HG03354 (cell line): ENCODE measurements at regions not wholly inside any gene's neighbourhood (a gene's known extent, or its start where the extent isn't known, plus 50 kb on each side); places are given as distances from the start of the nearest gene placed in this dataset.
"Not testable (repeated sequence)": the region's sequence is repeated elsewhere in the genome, so short reads cannot be mapped to it uniquely, and the experiment has no call there.

Experiments
- ATAC-seq: cut with Tn5 transposase; IDR thresholded peaks from one replicate; pipeline ENCODE4 v1.9.1; 2021; ENCODE audit warnings: mild to moderate bottlenecking; ENCODE audit not compliant: unreplicated experiment, poor library complexity, severe bottlenecking

GRCh38 chr5:21615195-21615765 lies 1237.9 kb downstream of the CDH12 start:
- no peak for ATAC-seq

- ATAC-seq: no peak
Measured at GRCh38 chr5:21613971-21614488, 1239.1 kb downstream of the CDH12 start.

DNA sequence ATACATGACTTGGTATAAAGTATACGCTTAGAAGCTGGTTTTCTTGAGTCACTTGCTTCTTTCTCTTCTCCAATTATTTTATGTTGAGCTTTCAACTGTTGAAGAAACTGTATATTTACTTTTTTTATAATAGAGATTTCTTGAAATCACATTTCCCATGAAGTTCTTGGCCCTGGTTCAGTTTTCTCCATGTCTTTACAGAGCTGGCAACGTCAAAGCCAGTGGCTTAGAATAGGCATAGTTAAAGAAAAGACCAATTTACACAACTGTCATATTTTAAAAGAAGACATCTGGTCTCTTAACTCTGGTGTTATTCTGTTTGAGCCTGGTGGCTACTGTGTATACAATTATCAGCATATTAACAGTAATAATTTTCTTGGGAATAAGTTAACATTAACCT lies 1249.3 kb downstream of the CDH12 start:
- ATAC-seq: no peak

DNA sequence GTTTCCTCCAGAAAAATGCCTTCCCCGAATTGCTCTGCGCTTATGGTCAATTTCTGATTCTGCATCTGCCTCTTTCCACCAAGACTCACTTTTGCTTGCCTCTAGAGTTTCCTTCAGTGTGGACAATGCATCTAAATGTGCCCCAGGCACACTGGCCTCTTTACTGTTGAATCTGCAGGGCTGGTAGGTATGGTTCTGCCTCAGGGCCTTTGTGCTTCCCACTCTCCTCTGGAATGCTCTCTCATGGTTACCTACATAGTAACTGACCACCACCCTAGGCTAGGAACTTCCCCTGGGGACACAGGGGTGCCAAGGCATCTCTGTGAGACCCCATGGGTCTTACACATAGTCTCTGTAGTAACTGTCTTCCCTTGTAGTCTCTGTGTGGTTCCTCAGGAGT lies 1258.6 kb downstream of the CDH12 start:
- no peak for ATAC-seq

DNA sequence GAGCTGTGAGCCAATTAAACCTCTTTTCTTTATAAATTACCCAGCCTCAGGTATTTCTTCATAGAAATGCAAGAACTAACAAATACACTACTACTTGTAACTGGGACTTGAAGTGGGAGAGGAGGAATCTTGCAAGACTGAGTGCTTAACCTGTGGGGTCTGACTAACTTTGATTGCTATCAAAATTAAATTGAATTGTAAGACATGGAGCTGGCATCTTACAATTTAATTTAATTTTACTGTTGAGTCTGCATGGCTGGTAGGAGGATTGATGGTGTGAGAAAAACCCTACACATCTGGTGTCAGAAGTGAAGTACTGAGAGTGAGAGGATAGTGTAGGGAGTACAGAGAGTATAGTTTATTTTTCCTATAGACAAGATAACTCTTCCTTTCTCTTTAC lies 1259.9 kb downstream of the CDH12 start:
- no peak for ATAC-seq

GRCh38 chr5:21581508-21581907 lies 1271.6 kb downstream of the CDH12 start:
- ATAC-seq: no peak

DNA sequence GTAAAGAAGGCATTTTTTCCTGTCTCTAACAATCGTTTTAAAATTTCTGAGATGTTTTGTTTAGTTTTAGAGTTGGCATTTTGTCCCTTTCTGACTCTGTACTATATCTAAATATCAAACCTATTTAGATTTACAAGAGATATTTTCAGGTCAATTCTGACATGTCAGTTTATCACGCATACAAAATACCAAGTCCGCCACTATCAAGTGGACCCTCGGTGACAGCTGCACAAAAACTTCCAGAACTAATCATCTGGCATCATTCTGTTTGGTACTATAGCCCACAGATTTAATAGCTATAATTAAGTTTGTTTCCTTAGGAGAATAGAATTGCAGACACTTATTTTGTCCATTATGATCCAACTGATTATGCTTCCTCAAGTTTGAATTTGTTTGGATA lies 1278.2 kb downstream of the CDH12 start:
- ATAC-seq: no peak

GRCh38 chr5:21574438-21574837 lies 1278.7 kb downstream of the CDH12 start:
- ATAC-seq: no peak

DNA sequence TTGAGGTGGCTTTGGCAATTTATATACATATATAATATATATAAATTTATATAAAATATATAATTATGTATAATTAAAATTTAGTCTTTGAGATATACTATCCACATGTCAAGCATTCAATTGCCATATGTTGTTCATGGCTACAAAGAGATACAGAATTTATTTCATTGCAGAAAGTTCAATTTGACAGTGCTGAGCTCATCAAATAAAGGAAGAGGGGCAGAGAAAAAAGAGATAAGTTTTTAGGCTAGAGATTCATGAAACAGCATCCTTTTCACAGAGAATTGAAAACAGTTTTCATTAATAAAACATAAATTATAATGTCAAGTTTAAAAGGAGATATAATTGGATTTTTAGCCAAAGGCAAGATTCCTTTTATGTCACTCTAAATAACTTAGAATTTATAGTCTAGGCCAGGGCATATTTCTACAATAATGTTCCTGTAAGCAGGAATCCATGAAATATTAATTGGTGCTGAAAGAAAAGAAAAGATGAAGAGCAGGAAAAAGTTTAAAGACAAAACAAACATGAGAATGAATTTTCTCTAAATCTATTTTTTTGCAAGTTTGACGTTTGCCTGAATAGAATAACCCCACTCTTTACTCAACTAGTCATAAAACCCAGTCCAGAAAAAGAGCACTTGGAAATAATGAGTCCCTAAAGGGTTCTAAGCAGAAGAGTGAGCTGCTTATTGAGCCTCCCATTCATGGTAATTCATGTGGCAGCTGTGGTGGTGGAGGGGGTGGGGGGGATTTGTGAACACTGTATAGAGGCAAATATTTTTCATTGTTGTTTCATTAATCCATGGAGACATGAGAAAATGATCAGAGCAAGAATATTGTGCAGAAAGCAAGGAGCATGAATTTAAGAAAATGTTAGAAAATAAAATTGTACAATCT lies 1279.5 kb downstream of the CDH12 start:
- ATAC-seq: no peak

DNA sequence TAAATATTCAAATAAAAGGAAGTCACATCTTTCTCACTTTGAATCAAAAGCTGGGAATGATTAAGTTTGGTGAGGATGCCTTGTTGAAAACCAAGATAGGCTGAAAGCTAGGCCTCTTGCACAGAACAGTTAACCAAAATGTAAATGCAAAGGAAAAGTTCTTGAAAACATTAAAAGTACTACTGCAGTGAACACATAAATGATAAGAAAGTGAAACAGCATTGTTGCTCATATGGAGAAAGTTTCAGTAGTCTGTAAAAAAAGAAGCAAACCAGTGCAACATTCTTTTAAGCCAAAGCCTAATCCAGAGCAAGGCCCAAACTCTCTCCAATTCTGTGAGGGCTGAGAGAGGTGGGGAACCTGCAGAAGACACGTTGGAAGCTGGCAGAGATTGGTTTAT lies 1281.9 kb downstream of the CDH12 start:
- ATAC-seq: not testable (repeated sequence)

GRCh38 chr5:21559109-21559508 lies 1294.0 kb downstream of the CDH12 start:
- not testable (repeated sequence) for ATAC-seq

DNA sequence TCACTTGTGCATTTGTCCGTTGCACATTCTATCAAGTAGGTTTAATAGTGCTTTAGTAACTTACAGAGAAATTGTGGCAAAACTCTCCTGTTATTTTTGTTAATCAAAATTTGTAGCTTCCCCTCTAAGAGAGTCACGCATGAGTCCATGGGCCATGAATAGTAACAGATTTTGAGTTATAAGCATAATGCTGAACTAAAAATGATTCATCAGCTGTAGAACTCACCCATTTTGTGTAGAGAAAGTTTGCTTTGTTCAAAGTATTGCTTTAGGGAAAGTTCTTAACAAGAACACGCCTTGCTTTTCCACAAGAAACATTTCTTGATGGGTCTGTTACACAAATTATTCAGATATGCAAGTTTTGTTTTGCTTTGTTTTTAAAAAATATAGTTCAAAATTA lies 1300.9 kb downstream of the CDH12 start:
- ATAC-seq: not testable (repeated sequence)

GRCh38 chr5:21550916-21551315 lies 1302.2 kb downstream of the CDH12 start:
- ATAC-seq: not testable (repeated sequence)

- ATAC-seq: not testable (repeated sequence)
Measured at GRCh38 chr5:21547656-21548055, 1305.5 kb downstream of the CDH12 start.

DNA sequence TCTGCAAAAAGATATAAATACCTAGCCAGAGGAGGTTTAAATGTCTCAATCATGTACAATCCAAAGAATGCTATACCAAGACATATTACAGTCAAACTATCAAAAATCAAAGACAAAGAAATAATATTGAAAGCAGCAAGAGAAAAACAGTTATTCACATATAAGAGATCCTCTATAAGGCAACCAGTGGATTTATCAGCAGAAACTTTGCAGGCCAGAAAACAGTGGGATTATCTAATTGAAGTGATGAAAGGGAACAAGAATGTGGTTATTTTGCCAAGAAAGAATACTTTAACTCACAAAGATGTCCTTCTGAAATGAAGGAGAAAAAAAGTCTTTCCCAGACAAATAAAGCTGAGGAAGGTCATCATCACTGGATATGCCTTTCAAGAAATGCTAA lies 1318.0 kb downstream of the CDH12 start:
- ATAC-seq: not testable (repeated sequence)

GRCh38 chr5:21521157-21521556 lies 1332.0 kb downstream of the CDH12 start:
- not testable (repeated sequence) for ATAC-seq

DNA sequence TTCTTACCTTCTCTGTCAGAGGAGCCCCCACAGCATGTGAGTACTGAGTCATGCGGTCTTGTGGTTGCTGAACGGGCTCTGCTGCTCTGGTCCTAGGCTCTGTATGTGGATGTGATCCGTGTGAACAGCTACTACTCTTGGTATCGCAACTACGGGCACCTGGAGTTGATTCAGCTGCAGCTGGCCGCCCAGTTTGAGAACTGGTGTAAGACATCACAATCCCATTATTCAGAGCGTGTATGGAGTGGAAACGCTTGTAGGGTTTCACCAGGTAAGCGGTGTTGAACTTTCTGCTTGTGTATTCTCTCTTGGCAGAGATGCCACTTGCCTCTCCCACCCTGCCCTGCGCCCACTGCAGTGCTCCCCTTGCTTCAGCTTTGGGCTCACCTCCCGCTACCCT lies 1356.2 kb downstream of the CDH12 start:
- not testable (repeated sequence) for ATAC-seq

DNA sequence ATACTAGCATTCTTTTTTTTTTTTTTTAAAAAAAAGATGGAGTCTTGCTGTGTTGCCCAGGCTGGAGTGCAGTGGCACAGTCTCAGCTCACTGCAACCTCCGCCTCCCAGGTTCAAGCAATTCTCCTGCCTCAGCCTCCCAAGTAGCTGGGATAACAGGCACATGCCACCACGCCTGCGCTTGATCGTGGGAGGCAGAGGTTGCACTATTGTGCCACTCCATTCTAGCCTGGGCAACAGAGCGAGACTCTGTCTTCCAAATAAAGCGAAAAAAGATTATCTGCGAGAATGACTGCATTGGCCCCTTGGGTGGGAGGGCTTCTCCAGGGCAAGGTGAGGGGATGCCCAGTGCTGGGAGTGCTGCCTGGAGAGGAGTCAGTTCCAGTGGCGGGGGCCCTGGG lies 1357.1 kb downstream of the CDH12 start:
- ATAC-seq: not testable (repeated sequence)

DNA sequence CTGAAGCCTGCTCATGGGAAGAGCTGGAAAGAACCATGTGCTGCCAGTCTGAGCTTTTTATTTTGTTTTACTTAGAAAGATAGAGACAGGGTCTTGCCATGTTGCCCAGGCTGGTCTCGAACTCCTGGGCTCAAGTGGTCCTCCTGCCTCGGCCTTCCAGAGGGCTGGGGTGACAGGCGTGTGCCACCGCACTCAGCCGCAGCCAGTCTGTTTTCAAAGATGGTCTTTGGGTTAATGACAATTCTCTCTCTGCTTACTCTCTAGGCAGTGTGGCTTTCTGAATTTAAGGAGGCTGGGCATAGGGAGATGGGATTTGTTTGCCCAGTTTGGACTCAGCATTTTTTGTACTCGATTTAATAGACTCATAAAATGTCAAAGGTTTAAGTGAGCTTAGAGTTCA lies 1357.9 kb downstream of the CDH12 start:
- not testable (repeated sequence) for ATAC-seq

DNA sequence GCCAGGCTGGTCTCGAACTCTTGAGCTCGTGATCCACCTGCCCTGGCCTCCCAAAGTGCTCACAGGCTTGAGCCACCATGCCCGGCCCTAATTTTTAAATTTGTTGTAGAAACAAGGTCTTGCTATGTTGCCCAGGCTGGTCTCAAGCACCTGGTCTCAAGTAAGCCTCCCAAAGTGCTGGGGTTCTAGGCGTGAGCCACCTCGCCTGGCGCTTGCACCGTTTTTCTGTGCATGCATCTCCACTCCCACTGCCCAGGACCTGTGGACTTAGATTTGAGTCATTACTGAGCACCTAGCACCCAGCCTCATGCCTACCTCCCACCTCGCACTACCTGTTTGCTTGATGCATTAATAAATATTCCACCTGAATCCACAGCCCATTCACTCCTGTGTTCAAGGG lies 1359.1 kb downstream of the CDH12 start:
- ATAC-seq: not testable (repeated sequence)

DNA sequence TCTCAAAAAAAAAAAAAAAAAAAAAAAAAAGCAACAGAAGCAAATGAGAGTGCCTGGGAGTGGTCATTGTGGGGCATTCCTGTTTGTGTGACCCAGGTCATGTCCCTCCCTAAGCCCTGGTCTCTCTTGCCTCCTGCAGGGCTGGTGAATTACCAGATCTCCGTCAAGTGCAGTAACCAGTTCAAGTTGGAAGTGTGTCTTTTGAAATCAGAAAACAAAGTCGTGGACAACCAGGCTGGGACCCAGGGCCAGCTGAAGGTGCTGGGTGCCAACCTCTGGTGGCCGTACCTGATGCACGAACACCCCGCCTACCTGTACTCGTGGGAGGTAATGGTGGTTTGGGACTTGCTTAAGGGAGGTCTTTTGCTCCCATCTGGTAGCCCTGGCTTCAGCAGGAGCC lies 1362.0 kb downstream of the CDH12 start:
- not testable (repeated sequence) for ATAC-seq
